GM21360 (cell line): ENCODE measurements at regions not wholly inside any gene's neighbourhood (a gene's known extent, or its start where the extent isn't known, plus 50 kb on each side); places are given as distances from the start of the nearest gene placed in this dataset.
"Not testable (repeated sequence)": the region's sequence is repeated elsewhere in the genome, so short reads cannot be mapped to it uniquely, and the experiment has no call there.

ENCODE experiments used
- ATAC-seq: cut with Tn5 transposase; IDR thresholded peaks from one replicate; pipeline ENCODE4 v1.9.1; 2021; ENCODE audit warnings: mild to moderate bottlenecking, moderate library complexity; ENCODE audit not compliant: unreplicated experiment

DNA sequence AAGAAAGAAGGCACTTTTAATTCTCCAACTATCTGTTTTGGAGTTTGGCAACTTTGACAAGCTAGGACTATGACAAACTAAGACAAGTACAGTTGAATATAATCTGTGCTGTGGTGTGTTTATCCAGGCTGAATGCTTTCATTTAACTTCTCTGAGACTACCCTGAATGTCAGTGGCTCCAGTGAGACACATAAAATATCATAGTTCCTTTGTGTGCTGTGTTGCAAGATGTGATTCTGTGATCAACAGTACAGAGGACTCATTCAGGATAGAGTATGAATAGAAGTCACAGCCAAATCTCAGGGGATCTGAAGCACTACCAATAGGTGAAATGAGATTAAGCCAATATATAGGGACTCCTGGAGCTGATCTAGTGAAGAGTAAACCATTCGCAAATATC lies 876.9 kb upstream of the FBXO33 start:
- ATAC-seq: no peak

DNA sequence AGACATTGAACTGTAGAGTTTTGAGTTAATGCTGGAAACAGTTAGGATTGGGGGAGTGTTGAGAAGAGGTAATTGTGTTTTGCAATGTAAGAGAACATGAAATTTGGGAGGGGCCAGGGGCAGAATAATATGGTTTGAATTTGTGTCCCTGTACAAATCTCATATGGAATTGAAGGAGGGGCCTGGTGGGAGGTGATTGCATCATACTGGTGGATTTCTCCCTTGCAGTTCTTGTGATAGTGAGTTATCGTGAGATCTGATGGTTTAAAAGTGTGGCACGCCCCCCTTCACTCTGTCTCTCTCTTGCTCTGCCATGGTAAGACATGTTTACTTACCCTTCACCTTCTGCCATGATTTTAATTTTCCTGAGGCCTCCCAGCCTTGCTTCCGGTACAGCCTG lies 876.0 kb upstream of the FBXO33 start:
- no peak for ATAC-seq

DNA sequence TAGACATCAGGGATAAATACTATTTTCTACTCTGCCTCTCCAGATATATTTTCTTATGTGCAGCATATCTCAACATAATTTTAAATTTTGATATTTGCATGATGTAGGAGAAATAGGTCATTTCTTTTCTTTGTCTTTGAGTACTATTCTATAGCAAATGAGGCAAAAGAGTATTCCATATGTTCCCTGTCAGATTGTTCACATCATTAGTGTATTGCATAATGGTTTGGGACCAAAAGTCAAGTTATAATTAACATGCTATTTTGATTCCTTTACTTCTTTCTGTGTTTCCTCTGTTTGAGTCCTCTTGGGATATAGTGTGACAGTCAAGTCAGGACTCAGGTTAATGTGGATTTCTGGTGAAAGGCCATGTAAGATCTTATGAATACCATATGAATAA lies 864.6 kb upstream of the FBXO33 start:
- no peak for ATAC-seq

DNA sequence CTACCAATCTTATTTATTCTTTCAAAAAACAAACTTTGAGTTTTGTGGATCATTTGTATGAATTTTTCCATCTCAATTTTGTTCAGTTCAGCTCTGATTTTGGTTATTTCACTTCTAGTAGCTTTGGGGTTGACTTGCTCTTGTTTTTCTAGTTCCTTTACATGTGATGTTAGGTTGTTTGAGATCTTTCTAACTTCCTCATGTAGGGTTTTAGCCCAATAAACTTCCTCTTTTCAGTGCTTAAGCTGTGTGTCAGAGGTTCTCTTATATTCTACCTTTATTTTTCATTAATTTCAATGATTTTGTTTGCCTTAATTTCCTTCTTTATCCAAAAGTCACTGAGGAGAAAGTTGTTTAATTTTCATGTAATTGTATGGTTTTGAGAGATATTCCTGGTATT lies 860.4 kb upstream of the FBXO33 start:
- no peak for ATAC-seq

DNA sequence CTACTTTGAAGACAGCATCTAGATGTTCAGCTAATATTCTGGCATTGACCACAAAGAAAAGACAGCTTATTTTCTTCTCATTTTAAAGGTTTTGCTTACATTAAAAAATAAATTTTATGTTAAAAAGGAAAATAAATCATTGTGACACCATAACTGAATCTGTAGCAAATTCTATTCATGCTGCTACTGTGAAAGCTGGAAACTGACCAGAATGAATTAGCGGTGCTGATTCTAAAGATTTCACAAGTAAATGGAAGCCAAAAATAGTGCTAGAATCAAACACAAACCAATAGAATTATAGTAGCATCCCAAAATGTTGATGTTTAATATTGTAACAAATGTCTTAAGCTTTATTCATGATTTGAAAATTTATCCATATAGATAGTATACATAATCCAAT lies 850.0 kb upstream of the FBXO33 start:
- ATAC-seq: no peak

DNA sequence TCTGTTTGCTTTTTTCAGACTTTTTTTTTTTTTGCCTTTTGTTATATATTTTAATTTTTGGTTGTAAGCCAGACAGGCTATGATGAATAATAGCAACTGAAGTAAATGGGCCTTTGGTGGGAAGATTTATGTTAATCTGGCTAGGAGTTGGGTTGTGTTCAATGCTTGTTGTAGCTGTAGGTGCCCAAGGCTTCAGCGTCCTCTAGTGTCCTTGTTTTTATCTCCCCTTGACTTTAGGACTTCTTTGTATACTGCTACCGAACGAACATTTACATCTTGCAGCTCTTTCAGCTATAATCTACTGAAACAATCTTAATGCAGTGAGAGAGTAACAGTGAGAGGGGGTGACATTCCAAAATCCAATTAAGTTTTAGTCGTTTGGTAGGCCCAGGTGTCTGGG lies 848.4 kb upstream of the FBXO33 start:
- ATAC-seq: no peak

DNA sequence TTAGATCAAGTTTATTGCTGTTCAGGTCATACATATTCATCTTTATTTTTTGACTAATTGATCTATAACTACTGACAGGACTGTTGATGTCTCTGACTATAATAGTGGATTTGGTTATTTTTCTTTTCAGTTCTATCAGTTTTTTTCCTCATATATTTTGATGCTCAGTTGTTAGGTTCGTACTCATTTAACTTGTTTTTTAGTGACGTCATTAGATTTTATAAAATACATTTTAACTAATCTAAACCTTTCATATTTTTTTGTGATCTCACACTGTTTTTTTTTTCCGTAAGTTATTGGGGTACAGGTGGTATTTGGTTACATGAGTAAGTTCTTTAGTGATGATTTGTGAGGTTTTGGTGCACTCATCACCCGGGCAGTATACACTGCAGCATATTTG lies 841.2 kb upstream of the FBXO33 start:
- no peak for ATAC-seq

DNA sequence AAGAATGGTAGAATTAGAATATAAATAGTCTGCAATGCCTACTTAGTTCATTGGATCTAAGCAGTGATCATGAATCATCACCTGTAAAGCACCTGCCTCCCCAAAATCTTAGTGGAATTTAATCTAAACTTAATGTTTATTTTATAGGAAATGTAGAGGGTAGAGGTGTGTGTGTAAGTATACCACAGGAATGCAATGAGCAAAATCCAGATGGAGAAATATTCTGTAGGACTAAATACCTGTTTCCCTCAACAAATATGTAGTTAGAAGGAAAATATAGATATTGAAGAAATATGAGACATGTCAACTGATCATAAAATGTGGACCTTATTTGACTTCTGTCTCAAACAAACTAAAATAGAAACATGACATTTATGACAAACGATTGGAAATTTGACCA lies 839.2 kb upstream of the FBXO33 start:
- no peak for ATAC-seq

DNA sequence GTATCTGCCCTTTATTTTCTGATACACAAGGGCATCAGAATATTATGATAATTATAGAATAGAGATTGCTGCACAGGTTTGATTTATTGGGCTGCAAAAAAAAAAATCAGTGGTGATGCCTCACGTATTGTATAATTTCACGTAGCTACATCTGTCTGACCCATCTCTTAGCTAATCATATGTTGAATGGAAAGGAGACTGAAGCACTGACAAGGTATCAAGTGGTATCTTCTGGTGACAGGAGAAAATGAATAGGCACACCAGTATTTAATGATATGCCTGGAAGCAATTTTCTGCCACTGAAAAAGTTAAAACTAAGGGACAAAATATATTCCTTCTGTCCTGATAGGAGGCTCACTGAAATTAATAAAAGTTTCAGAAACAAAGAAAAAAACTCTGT lies 837.2 kb upstream of the FBXO33 start:
- no peak for ATAC-seq

DNA sequence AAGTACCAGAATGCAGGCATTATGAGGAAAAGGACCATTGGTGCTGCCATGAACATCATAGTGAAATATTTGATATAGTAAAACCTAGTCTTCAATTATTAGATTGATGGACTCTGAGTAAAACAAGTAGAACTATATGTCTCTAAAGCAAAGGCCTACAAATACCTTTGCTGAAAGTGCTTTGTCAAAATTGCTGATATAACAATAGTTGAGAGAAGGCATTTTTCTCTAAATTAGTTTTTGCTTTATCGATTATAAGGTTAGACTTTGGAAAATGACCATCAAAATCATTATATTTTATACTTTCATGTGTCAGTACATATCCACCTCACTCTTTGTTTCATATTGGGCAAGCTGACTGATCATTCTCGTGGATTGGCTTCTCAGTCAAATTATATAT lies 836.0 kb upstream of the FBXO33 start:
- ATAC-seq: no peak

DNA sequence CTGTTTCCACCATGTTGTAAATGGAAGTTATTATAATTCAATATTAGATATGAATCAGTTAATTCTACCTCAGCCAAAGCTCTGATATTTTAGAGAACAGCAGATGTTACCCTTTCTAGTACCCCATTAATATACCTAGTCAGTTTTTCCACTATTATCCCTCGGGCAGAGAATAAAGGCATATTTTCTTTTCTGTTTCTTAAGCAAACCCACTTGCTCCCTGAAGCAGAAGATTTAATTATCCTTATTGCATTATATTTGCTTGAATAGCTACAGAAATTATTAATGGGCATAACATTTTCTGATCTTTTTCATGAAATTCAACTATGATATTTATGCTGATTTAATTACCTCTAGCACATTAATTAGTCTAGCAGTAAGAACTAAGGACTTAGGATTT lies 832.9 kb upstream of the FBXO33 start:
- ATAC-seq: no peak

DNA sequence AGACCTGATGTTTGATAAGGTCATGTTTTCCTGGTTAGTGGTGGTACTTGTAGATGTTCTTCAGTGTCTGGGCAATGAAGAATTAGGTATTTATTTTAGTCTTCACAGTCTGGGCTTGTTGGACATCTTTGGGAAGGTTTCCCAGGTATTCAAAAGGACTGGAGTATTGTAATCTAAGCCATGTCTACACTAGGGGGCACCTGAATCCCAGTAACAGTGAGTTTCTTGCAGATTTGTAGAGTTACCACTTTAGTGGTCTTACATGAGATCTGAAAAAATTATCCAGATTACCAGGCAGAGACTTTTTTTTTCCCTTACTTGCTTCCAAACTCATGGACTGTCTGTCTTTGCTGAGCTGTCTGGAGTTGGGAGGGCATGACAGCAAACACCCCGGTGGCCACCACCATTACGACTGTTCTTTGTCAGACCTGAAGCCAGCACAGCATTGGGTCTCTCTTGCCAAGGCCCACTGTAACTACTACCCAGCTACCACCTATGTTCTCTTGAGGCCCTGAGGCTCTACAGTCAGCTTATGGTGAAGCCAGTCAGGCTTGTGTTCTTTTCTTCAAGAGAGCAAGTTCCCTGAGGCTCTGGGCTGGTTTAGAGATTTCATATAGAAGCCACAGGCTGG lies 820.7 kb upstream of the FBXO33 start:
- ATAC-seq: no peak

DNA sequence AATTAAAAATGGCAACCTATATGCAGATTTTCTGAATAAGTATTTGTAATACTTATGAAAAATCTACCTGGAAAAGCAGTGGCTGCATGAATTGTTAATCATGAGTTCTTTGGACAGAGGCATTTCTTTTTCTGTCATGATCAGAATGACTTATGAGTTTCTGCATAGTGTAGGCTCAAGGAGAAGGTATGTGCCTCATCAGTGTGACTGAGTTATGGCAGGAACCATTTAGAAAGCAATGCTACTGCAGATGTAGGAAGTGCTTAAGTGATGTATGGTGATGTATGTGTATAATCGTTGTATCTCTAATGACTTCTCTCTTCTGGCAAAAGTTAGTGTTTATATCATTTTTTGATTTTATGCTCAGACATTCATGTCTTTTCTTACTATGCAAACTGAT lies 816.4 kb upstream of the FBXO33 start:
- no peak for ATAC-seq

DNA sequence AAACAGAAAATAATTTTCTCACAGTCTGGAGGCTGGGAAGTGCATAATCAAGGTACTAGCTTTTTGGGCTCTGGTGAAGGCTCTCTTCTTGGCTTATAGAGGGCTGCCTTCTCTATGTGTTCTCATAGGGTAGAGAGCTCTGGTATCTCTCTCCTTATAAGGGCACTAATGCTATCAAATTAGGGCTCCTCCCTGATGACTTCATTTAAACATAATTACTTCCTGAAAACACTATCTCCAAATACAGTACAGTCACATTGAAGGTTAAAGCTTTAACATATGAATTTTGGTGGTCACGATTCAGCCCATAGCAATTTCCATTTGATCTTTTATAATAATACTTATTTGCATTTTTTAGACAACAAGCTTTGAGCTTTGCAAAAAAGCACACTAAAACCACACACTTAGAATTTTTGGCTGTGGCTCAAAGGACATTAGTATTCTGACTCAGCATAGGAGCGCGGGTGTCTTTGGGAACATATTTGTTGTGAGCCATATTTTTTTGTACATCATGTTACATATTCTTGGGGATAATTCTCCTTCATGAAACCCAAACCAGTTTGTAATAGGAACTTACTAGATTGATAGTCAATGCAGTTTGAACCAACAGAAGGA lies 808.1 kb upstream of the FBXO33 start:
- no peak for ATAC-seq

DNA sequence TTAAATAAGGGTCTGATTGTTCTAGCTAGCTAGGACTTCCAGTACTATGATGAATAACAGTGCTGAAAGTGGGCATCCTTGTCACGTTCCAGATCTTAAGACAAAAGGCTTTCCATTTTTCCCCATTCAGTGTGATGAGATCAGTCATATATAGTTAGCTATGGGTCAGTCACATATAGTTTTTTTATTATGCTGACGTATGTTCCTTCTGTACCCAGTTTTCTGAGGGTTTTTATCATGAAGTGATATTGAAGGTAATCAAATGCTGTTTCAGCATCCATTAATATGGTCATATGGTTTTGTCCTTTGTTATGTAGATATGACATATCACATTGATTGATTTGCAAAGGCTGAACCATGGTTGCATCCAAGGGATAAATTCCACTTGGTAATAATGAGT lies 800.1 kb upstream of the FBXO33 start:
- ATAC-seq: no peak

DNA sequence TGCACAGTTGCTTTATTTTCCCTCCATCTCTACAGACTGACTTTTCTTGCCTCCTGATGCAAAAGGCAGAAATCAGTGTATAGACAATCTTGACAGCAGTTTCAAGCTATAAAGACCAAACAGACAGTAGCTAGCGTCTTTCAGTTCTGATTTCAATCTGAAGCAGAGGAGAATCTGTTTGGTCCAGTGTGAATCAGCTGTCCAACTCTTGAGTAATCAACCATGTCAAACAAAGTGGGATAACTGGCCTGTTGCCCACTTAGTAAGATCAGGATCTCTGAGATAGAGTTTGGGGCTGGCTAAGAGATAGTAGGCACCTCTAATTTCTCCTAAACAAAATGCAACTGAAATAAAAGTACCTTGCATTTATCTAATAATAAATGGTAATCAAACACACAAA lies 797.4 kb upstream of the FBXO33 start:
- ATAC-seq: no peak

DNA sequence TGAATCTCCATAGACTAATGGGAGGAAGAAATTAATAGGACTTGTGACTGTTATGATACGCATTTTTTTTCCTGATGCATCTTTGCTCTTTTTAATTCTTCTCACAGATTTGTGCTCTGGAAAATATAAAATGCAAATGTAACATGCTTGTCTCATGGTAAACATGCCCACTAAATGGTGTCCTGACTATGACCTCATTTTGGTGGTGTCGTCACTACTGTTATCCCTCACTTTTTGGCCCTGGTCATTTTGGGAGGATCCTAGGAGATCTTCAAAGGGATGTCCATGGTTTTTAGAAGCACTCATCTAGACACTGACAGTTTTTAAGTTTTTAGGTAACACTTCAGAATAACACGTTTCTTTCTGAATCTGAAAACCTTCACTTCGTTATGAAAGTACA lies 790.8 kb upstream of the FBXO33 start:
- ATAC-seq: no peak

DNA sequence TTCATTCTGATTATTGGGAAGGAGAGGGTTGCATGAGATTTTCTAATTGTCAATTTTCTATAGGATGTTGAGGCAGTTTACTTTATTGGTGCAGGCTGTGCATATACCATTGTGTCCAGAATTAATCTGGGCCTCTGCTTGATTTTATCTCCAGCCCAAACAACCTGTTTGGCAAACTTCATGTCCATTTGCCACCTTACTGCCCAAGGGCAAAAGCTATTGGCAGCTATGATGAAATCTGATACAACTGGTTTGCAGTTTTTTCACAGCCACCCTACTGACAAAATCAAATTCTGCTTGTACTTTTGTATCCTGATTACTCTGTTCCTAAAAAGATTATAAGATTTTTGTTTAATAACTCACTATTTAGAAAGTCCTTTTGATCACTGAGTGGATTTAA lies 789.2 kb upstream of the FBXO33 start:
- ATAC-seq: no peak

DNA sequence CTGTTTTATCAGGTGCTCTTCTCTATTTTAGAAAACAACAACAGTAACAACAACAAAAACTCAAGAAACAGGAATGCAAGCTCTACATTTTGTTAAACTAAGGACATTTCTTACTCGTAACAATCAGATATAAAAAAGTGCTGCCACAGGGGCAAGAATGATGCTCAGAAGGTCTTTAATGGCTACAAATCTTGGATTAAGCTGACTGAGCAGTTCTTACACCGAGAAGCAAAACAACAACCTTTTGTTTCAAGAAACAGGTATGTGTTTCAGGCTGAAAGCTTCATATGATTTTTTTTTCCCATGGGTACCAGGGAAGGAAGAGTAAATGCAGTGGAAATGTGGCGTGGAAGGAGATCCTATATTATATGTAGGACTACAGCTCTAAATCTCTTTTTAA lies 786.8 kb upstream of the FBXO33 start:
- ATAC-seq: no peak

DNA sequence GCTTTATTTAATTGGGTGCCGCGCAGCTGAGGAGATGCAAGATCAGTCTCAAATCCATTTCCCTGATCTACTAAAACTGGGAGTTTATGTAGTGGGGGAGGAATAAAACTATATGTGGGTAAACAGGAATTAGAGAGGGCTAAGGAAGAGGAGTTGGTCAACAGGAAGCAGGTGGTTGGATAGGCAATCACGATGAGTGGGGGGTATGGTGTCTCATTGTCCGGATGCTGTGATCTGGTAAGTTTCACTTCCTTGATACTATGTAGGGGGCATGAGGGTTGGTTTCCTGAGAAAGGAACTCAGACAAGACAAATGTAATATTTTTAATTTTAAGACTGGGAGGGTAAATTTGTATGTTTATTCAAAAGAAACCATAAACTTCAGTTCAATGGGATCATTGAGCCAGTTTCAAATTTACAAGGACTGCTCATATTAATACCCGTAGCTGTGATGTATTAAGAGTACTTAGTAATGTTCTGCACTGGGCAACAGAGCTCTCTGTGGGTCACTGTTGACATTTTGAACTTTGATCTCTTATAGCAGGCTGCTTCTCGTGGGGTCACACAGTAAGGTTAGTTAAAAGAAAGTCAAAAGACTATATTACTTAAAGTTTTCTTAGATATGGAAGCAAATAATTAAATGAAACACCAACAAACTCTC lies 786.2 kb upstream of the FBXO33 start:
- ATAC-seq: no peak

DNA sequence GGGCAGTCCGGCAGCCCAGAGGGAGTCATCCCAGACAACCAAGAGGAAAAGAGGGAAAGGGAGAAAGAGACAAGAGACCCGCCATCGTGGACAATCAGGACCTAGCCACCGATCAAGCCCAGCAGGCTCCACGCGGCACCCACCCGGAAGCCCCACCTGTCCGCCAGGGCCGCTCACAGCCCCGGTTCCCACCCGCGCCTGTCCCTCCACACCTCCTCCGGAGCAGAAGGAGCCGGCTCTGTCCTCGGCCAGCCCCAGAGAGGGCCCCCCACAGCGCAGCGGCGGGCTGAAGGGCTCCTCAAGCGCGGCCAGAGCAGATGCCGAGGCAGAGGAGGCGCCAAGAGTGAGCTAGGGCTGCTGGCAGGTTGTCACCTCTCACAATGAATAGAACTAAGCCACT lies 784.7 kb upstream of the FBXO33 start:
- ATAC-seq: no peak

DNA sequence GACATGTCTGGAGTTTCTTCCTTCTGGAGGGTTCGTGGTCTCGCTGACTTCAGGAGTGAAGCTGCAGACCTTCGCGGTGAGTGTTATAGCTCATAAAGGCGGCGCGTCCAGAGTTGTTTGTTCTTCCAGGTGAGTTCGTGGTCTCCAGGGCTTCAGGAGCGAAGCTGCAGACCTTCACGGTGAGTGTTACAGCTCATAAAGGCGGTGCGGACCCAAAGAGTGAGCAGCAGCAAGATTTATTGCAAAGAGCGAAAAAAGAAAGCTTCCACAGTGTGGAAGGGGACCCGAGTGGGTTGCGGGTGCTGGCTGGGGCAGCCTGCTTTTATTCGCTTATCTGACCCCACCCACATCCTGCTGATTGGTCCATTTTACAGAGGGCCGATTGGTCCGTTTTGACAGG lies 784.2 kb upstream of the FBXO33 start:
- ATAC-seq: not testable (repeated sequence)

DNA sequence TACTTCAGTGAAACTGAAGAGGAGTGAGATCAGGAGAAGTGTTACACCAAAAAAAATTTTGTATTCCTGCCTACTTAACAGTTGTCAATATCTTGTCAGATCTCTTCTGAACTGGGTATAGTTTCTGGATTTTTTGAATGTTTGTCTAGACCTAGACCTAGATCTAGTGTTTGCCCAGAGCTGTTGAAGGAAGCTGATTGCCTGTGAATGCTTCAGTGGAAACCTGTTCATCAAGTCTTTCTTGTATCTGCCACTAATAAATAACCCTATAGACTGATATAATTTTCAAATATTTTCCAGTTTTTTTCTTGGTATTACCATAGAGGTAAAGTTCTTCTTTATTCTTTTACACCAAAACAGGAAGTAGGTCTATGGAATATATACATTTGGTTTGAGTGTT lies 781.5 kb upstream of the FBXO33 start:
- ATAC-seq: no peak
